ENCODE measurements at regions not wholly inside any gene's neighbourhood (a gene's known extent, or its start where the extent isn't known, plus 50 kb on each side); places are given as distances from the start of the nearest gene placed in this dataset.

DNA sequence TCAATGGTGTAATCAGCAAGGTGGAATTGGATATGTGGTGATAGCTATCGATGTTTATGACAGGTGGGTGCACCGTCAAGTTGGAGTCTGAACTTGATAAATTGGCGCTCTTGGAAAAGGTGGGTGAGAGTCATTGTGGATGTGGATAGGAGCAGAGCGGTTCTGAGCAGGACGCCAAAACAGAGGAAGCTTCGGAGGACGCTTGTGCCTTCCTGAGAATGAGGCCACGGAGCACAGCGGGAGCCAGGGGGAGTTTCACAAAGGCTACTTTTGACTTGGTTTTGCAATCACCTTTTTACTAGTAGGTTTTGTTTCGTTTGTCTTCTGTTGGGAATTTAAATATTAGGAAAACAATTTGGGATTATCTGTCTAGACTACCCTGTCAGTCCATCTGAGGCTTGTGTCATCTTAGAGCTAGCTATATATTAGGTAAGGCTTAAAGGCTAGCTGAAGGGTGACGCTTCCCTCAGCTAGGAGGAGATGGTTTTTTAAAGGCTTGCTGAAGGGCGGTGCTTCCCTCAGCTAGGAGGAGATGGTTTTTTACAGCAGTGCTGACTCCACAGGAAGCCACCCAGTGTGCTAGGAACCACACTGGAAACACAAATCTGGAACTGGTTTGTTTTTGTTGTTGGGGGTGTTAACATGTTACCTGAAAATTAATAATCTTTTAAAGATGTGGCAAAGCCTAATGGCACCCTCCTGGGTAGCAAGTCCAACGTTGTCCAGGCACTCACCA lies 142.4 kb upstream of the IRX4 start:
- TF ChIP-seq POLR2A (IDR thresholded peaks at IDR 0.05) (no peak), POLR2AphosphoS5 (IDR thresholded peaks at IDR 0.05) (no peak)
- TF ChIP-seq, protein P1, sequence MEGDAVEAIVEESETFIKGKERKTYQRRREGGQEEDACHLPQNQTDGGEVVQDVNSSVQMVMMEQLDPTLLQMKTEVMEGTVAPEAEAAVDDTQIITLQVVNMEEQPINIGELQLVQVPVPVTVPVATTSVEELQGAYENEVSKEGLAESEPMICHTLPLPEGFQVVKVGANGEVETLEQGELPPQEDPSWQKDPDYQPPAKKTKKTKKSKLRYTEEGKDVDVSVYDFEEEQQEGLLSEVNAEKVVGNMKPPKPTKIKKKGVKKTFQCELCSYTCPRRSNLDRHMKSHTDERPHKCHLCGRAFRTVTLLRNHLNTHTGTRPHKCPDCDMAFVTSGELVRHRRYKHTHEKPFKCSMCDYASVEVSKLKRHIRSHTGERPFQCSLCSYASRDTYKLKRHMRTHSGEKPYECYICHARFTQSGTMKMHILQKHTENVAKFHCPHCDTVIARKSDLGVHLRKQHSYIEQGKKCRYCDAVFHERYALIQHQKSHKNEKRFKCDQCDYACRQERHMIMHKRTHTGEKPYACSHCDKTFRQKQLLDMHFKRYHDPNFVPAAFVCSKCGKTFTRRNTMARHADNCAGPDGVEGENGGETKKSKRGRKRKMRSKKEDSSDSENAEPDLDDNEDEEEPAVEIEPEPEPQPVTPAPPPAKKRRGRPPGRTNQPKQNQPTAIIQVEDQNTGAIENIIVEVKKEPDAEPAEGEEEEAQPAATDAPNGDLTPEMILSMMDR (IDR thresholded peaks at IDR 0.05): no peak
